Skin epidermis (tissue), 12 donors: ENCODE measurements at regions not wholly inside any gene's neighbourhood (a gene's known extent, or its start where the extent isn't known, plus 50 kb on each side); places are given as distances from the start of the nearest gene placed in this dataset.
"Not testable (repeated sequence)": the region's sequence is repeated elsewhere in the genome, so short reads cannot be mapped to it uniquely, and the experiment has no call there.

Experiments
- H3K27ac ChIP-seq, 21 experiments: fragments of 200-600 bp; sonication (generic) in 11 of 21; one replicate each; pipeline ENCODE4 v1.5.0; 2020; ENCODE audit warnings: mild to moderate bottlenecking in 3 of 21, inconsistent platforms in 2 of 21, moderate library complexity in 2 of 21
- H3K4me3 ChIP-seq, 7 experiments: fragments of 200-600 bp; sonication (generic) in 2 of 7; one replicate each; pipeline ENCODE4 v1.5.0; 2020; ENCODE audit warnings: inconsistent platforms in 2 of 7, mild to moderate bottlenecking in 2 of 7, moderate library complexity in 1 of 7

DNA sequence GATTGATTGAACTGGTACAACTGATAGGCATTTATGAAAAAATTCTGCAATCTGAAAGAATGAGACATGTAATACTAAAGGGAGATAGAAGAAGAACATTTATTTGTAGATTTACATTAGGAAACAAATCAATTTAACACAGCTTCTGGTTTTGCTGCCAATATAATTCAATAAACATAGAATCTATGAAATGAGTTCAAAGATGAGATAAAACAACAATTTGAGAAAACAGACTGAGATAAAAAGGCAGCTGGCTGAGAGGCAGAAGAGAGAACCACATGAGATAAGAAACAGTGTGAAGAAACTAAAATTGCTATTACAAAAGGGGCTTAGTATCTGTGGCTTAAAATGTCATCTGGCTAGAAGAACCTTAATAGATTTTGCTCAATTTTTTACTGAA, 176.6 kb downstream of the PYDC2 start:
- Histone ChIP-seq H3K27ac (no peak overlapping the region), H3K4me3 (no peak overlapping the region)

DNA sequence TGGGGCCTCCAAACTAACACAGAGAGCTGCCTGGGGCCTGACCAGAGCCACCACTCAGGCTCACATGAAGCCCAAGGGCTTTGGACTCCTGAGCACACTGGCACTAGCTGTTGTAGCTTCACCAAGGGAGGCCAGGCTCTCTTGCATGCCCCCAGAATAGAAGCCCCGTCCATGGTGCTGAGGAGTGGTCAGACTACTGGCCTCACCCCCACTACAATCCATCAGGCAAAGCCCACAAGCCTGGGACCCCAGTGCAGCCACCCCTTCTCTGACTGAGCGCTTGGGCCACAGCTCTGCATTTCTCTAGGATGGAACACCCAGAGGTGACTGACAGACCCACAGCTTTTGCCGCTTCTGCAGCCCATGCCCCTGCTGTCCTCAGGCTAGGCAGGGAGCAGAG, 180.8 kb downstream of the PYDC2 start:
- Histone ChIP-seq H3K27ac (no peak overlapping the region), H3K4me3 (no peak overlapping the region)

DNA sequence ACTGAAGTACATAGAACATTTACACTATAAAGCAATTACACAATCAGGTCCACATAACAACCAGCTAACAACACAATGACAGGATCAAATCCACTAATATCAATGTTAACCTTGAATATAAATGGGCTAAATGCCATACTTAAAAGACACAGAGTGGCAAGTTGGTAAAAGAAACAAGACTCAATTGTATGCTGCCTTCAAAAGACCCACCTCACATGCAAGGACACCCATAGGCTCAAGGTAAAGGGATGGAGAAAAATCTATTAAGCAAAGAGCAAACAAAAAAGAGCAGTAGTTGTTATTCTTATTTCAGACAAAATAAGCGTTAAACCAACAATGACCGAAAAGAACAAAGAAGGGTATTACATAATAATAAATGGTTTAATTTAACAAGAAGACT, 183.3 kb downstream of the PYDC2 start:
- Histone ChIP-seq H3K4me3 (no peak overlapping the region), H3K27ac (no peak overlapping the region)

DNA sequence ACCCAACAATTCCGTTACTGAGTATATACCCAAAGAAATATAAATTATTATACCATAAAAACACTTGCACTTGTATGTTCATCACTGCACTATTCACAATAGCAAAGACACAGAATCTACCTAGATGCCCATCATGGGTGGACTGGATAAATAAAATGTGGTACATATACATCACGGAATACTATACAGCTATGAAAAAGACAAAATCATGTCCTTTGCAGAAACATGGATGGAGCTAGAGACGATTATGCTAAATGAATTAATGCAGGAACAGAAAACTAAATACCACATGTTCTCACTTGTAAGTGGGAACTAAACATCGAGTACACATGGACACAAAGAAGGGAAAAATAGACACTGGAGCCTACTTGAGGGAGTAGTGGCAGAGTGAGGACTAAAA, 185.3 kb downstream of the PYDC2 start:
- Histone ChIP-seq H3K27ac (no peak overlapping the region), H3K4me3 (no peak overlapping the region)

DNA sequence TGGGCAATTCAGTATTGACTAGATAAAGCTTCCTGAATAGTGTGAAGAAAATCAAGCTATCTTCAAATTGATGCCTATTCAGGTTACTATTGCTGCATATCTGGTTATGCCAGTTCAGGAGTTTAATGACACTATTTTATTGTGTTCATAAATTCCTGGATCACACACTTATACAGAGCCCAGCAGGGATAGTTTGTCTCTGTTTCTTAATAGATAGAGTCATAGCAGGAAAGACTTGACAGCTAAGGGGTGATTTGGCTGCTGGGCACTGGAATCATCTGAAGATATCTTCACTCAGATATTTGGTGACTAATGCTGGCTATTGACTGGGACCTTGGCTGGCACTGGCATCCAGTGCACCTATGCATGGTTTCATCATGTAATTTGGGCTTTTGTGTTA, 187.8 kb downstream of the PYDC2 start:
- Histone ChIP-seq H3K27ac (peak overlapping the region in 3 of 21 experiments; percentile 47 to 64 (median 52)), H3K4me3 (no peak overlapping the region)

DNA sequence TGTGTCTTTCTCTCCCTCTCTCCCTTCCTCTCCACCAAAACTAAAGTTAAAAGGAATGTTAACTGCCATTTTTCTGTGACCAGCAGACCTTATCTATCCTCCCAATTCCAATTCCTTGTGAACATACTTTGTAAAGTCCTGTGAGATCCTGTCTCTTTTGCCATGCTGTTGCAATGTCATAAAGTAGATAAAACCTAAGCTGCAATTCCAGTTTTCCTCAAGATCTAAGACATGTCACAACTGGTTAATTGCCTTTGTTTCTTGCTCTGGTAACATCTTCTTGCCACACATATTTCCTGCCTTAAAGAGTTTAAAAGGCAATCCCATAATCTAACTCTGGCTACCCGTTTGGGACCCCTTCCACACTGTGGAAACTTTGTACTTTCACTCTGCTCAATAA, 188.7 kb downstream of the PYDC2 start:
- Histone ChIP-seq H3K4me3 (no peak overlapping the region), H3K27ac (peak overlapping the region in 8 of 21 experiments; percentile 1 to 72 (median 35))

DNA sequence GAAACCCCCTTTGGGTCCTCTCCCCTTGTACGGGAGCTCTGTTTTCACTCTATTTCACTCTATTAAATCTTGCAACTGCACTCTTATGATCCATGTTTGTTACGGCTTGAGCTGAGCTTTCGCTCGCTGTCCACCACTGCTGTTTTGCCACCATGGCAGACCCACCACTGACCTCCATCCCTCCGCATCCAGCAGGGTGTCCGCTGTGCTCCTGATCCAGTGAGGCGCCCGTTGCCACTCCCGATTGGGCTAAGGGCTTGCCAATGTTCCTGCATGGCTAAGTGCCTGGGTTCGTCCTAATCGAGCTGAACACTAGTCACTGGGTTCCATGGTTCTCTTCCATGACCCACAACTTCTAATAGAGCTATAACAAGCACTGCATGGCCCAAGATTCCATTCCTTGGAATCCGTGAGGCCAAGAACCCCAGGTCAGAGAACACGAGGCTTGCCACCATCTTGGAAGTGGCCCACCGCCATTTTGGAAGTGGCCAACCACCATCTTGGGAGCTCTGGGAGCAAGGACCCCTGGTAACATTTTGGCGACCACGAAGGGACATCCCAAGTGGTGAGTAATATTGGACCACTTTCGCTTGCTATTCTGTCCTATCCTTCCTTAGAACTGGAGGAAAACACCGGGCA, 197.9 kb downstream of the PYDC2 start:
- H3K4me3 ChIP-seq, result not testable (repeated sequence)

DNA sequence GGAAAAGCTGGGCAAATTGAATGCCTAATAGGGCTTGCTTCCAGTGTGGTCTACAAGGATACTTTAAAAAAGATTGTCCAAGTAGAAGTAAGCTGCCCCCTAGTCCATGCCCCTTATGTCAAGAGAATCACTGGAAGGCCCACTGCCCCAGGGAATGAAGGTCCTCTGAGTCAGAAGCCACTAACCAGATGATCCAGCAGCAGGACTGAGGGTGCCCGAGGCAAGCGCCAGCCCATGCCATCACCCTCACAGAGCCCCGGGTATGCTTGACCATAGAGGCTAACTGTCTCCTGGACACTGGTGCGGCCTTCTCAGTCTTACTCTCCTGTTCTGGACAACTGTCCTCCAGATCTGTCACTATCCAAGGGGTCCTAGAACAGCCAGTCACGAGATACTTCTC, 201.2 kb downstream of the PYDC2 start:
- not testable (repeated sequence) for H3K4me3 ChIP-seq, H3K27ac ChIP-seq

More for the DNA sequence above, 197.9 kb downstream of the PYDC2 start:
- H3K27ac ChIP-seq, result not testable (repeated sequence)

DNA sequence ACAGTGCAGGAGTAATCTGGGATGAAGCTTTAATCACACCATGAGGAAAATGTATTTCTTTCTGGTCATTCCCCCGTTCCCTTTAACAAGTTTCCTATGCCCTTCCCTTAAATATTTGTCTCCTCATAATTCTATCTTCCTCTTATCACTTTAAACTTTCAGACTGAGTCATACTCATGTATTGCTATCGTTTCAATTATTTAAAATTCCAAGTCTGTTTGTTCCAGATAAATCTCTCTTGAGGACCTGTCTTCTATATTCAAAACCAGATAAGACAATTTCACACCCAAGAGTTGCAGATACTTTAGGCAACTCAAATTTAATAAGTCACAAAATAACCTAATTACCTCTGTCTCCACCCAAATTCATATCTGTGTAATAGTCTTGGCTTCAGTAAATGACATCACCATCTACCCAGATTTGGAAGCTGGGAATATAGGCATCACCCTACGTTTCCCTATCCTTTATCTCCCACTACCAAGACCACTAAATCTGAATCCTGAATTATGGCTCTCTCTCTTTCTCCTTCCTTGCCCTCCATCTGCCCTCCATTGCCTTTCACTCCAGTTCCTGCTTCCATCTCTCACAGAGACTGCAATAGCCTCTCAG, 220.1 kb downstream of the PYDC2 start:
- Histone ChIP-seq H3K4me3 (no peak overlapping the region), H3K27ac (no peak overlapping the region)

DNA sequence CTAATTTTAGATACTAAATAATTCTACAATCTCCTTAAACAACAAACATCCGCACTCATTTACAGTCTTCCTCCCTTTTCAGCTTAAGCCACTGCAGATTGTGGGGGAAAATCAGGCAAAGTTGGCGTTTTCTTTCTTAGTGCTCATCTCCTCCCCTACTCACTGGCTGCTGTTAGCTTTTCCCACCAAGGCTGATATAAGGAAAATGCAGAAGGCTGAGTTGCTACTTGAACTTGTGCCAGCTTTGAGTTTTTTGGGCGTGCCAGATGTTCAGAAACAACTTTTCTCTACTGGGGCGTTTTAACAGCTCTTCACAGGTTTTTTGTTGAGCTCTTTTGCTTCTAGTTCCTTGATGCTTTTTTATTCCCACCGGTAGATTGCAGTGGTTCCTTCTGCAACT, 222.0 kb downstream of the PYDC2 start:
- no peak overlapping the region for H3K27ac ChIP-seq

DNA sequence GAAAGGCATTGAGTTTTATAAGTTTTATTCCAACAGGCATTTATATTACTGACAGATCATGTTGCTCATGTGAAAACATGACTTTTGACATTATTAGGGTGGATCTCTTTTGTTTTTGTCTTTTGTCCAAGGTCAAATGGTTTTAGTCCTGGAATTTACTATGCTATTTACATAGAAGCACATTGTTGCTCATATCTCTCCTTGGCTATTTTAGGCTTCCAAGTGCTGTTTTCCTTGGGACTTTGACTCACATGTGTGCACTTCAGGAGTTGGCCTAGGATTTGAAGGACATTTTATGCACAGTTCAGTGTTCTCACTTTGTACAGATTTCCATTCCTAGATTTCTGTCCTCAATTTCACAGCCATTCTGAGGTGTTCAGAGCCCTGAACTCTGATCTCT, 225.7 kb downstream of the PYDC2 start:
- H3K4me3 ChIP-seq, result no peak overlapping the region
- no peak overlapping the region for H3K27ac ChIP-seq

More for the DNA sequence above, 222.0 kb downstream of the PYDC2 start:
- no peak overlapping the region for H3K4me3 ChIP-seq

DNA sequence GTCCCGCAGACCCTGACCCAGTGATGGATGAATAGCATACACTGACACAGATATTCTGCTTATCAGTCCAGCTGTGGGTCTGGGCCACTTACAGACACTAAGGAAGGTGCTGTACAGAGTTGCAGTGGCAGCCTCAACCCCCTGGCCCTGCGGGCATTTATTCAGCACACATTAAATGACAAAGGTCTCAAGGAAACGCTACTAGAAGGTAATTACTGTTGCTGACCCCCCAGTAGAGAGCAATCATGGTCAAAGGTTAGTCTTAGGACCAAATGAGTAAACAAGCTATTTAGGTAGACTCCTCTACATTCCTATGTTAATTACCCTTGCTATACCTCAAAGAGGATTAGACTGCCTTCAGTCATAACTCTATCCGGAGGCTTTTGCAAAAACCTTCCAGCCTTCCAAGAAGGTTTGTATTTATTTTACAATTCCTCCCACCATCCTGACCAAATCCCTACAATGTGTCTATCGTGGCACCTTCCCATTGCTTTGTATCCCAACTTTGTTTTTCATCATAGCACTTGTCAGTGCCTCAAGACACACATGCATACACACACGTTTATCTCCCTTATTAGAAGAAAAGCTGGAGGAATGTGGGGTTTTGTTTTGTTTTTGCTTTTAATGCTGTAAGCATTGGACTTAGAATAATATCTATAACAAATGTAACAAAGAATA, 227.9 kb downstream of the PYDC2 start:
- Histone ChIP-seq H3K4me3 (no peak overlapping the region), H3K27ac (no peak overlapping the region)

DNA sequence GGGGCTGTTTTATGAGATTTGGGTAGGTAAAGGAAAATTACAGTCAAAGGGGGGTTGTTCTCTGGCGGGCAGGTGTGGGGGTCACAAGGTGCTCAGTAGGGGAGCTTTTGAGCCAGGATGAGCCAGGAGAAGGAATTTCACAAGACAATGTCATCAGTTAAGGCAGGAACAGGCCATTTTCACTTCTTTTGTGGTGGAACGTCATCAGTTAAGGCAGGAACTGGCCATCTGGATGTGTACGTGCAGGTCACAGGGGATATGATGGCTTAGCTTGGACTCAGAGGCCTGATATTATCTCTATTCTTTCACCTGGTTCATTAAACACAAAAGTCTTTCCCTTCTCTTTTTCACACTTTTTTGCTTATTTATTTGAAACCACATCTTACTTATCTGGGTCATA, 230.2 kb downstream of the PYDC2 start:
- H3K4me3 ChIP-seq, result not testable (repeated sequence)

DNA sequence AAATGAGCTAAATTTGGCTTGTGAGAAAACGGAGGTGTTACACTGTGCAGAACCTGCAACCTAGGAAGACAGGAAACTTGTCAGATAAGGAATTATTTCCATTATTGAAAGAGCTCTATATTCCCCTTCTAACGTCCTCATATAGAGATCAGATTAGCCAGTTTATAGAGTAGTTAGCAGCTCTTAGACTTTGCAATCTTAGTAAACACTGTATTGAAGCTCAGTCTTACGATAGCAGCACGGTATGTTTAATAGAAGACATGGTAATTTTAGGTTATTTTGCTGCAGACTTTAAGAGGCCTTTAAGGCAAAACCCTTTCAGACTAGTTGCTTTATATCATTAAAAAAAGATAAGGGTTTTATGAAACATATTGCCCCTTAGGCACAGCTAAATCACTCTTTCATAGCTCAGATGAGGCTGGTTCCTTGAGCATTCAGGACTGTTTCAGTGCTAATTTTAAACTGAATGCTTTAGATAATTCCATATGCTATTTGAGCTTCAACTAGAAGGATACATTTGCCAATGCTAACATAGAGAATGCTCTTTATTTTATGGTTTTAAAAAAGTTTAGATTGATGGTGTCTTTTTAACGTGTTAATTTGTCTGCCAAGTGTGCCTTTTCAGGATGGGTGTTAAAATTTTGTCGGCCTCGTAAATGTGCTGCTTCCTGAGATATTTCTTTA, 234.3 kb downstream of the PYDC2 start:
- Histone ChIP-seq H3K27ac (no peak overlapping the region), H3K4me3 (no peak overlapping the region)

More for the DNA sequence above, 230.2 kb downstream of the PYDC2 start:
- H3K27ac ChIP-seq, result not testable (repeated sequence)

DNA sequence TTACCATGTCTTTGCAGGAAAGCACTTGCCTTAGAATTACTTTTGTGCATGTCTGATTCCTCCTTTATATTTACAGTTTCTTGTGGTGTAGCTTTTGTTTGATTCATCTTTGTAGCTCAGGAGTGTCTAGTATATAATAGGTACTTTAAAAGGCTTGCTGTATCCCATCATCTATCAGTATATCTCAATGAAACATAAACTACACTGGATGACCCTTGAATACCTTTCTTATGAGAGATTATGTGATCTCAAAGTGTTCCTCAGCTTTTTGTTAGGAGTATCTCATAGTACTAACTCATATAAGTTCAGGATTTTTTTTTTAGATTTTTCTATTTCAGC, 234.8 kb downstream of the PYDC2 start:
- H3K27ac ChIP-seq, result no peak overlapping the region
- no peak overlapping the region for H3K4me3 ChIP-seq

DNA sequence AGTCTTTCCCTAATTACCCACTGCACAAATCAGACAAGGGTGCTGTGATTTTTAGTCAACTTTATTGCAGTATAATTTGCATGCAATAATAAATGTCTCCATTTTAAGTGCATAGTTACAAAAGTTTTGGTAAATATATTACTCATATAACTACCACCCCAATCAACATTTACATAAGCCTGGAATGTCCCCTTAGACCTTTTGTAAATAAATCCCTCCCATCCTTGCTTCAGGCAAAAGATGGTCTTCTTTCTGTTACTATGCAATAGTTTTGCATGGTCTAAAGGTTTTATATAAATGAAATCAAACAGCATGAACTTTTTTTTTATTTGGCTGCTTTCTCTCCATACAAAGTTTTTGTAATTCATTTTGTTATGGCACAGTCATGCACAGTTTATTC, 235.4 kb downstream of the PYDC2 start:
- H3K27ac ChIP-seq, result no peak overlapping the region

DNA sequence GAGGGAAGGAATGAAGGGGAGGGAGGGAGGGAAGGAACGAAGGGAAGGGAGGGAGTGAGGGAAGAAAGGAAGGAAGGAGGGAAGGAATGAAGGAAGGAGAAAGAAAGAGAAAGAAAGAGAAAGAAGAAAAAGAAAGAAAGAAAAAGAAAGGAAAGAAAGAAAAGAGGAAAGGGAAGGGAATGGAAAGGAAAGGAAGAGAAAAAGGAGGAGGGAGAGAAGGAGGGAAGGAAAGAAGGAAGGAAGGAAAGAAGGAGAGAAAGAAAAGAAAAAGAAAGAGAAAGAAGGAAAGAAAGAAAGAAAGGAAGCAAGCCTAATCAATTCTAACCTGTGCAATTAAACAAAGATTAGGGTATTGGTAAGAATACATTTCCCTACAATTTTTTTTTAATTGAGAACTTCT, 238.6 kb downstream of the PYDC2 start:
- Histone ChIP-seq H3K27ac (no peak overlapping the region), H3K4me3 (no peak overlapping the region)

More for the DNA sequence above, 235.4 kb downstream of the PYDC2 start:
- no peak overlapping the region for H3K4me3 ChIP-seq

DNA sequence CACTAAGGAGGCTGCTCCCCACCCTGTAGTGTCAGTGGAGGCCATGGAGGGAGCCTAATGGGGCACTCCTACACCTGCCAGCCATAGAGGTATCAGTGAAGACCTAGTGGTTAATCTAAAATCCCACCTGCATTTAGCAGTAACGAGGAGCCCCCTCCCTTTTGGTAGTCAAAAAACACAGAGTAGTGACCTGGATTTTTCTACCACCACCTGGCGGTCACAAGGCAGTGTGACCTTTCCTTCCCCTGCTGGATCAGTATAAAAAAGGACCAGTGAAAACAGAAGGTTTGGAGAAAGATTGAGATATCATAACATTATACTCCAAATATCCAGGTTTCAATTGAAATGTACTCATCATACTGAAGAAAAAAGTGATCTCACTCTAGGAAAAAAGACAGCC, 241.2 kb downstream of the PYDC2 start:
- Histone ChIP-seq H3K27ac (no peak overlapping the region), H3K4me3 (no peak overlapping the region)

DNA sequence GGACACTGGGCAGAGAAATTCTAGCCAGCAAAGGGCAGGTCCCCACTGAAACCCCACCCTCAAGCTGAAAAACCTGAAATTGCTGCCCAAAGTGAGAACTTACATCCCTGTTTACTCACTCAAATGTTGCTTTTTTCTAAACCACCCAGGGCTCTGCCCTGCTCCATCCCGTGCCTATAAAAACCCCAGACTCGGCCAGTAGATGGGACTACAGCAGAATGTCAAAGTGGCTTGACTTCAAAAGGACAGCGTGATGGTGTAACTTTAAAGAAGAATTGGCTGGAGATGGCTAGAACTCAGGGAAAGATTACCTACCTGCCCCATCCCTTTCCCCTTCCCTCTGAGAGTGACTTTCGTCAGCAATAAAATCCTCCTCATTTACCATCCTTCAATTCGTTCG, 246.9 kb downstream of the PYDC2 start:
- no peak overlapping the region for H3K4me3 ChIP-seq
- no peak overlapping the region for H3K27ac ChIP-seq

DNA sequence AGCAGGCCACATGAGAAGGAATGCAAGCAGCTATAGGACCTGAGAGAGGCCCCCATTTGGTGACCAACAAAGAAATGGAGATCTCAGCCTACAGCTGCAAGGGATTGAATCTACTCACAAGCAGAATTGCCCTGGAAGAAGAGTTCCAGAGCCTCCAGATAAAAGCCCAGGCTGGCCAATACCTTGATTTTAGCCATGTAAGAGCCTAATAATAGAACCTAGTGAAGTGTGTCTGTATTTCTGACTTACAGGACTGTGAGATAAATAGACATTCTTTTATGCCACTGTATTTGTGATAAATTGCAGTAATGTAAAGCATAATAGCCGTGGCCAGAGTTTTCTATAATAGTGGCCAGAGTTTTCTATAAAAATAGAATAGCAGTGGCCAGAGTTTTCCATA, 254.6 kb downstream of the PYDC2 start:
- H3K27ac ChIP-seq, result no peak overlapping the region
- H3K4me3 ChIP-seq, result no peak overlapping the region

DNA sequence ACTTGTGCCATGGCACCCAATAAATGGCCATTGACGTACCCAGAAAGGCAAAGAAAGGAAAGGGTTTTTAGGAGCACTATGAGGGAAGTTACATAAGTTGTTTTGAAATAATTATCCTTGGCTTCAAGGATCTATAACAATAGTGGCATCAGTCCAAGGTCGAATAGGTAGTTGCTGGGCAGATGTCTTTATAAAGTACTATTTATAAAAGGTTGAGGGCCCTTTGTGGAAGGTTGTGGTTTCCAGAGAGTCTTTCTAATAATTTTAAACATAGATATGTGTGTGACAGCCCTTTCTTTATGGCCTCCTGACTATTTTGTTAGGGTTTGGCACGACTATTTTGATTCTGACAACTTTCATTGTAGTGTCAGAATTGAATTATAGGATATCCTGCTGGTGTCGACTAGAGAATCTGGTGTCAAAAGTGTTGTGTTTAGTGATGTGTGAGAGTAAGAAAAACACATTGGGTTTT, 260.5 kb downstream of the PYDC2 start:
- H3K27ac ChIP-seq, result no peak overlapping the region
- no peak overlapping the region for H3K4me3 ChIP-seq
